ENCODE measurements at regions not wholly inside any gene's neighbourhood (a gene's known extent, or its start where the extent isn't known, plus 50 kb on each side); places are given as distances from the start of the nearest gene placed in this dataset.

DNA sequence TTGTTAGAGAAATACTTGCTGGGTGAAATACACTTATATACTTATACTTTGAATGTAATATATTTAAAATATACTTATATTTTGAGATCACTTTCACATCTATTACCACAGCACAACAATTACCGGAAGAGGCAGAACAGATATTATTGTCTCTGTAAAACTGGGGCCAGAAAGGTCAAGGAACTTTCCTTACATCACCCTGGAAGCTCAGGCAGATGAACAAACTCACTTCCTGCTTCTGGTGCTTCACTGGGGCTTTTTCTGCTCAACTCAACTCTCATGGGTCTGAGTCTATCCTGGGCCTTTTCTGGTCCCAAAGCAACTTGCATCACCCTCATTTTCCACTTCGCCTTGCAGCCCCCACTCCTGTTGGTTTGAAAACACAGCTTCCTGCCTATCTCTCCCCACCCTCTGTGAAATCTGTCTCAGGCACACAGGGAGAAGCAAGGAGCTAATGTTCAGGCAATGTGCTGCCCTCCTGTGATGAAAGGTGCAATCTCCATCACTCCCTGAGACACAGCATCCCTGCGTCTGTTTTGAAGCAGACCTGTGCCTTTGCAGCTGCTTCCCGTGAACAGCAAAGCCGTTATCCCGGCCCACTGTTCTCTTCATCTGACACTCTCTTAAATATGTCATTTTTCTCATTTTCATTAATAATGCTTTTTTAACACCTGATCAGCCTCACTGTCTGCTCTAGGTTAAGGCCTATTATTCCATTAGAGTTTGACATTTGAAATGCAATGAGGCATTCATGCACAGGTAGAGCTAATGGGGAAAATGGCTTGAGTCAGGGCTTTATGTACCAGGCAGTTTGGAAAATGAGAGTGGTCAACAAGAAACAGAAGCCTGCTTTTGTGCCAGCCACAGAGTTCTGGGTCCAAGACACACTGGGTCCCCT, 251.9 kb upstream of the CHAC2 start:
- CTCF ChIA-PET = interaction anchor here (1.0 kb wide), 1 partner anchor 504 kb away, joined by 3 read pairs; no protein-coding TSS in a partner anchor
- peak; percentile 23 for DNase-seq (ENCODE audit: unreplicated experiment)
- intact Hi-C loops (cut with micrococcal nuclease) = loop anchor here (1.0 kb wide), 1 partner anchor 92 kb away; no protein-coding TSS in a partner anchor
- Mint-ChIP-seq H3K27me3 (ENCODE audit: insufficient read depth, unreplicated experiment) (no peaks in the 10 kb centered on the region), H3K4me1 (ENCODE audit: insufficient read depth, unreplicated experiment) (peaks cover 19% of the 10 kb centered on the region), H3K27ac (ENCODE audit: low read depth, unreplicated experiment) (no peak overlapping the region), H3K4me3 (ENCODE audit: unreplicated experiment) (no peak overlapping the region), H3K9me3 (ENCODE audit: unreplicated experiment) (no peaks in the 10 kb centered on the region), H3K36me3 (ENCODE audit: insufficient read depth, unreplicated experiment) (no peaks in the 10 kb centered on the region)
- POLR2A ChIA-PET = no interaction called here
- no TSS peak for BruUV-seq (replicated peaks)
- TF ChIP-seq, protein P1, sequence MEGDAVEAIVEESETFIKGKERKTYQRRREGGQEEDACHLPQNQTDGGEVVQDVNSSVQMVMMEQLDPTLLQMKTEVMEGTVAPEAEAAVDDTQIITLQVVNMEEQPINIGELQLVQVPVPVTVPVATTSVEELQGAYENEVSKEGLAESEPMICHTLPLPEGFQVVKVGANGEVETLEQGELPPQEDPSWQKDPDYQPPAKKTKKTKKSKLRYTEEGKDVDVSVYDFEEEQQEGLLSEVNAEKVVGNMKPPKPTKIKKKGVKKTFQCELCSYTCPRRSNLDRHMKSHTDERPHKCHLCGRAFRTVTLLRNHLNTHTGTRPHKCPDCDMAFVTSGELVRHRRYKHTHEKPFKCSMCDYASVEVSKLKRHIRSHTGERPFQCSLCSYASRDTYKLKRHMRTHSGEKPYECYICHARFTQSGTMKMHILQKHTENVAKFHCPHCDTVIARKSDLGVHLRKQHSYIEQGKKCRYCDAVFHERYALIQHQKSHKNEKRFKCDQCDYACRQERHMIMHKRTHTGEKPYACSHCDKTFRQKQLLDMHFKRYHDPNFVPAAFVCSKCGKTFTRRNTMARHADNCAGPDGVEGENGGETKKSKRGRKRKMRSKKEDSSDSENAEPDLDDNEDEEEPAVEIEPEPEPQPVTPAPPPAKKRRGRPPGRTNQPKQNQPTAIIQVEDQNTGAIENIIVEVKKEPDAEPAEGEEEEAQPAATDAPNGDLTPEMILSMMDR (IDR thresholded peaks at IDR 0.05; ENCODE audit: unreplicated experiment) = peak; percentile 24

DNA sequence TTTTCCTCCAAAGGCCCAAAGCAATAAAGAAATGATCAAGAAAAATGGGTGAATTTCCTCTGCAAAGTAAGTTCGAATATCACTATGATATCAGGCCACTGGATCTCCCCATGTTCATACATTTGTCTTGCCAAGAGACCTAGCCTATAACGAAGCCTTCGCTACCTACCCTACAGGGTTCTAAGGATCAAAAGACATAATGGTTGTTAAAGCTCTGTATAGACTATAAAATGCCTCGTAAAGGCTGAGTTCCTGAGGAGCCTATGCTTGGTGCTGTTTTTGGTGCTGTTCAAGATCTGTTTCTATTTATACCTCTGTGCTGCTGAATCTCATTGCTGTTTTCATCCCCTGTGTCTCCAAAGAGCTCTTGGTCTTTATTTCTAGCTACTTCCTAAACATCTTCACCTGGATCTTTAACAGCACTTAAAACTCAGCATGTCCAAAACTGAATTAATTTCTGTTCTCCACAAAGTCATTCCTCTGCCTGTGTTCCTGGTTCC, 254.4 kb upstream of the CHAC2 start:
- intact Hi-C loops (cut with micrococcal nuclease) = no loop called here
- TF ChIP-seq, protein P1 (IDR thresholded peaks at IDR 0.05; ENCODE audit: unreplicated experiment) = no peak
- Mint-ChIP-seq H3K36me3 (ENCODE audit: insufficient read depth, unreplicated experiment) (no peaks in the 10 kb centered on the region), H3K4me1 (ENCODE audit: insufficient read depth, unreplicated experiment) (peaks cover 19% of the 10 kb centered on the region), H3K27me3 (ENCODE audit: insufficient read depth, unreplicated experiment) (no peaks in the 10 kb centered on the region), H3K9me3 (ENCODE audit: unreplicated experiment) (no peaks in the 10 kb centered on the region), H3K4me3 (ENCODE audit: unreplicated experiment) (no peak overlapping the region), H3K27ac (ENCODE audit: low read depth, unreplicated experiment) (no peak overlapping the region)
- DNase-seq (ENCODE audit: unreplicated experiment) = no peak
- CTCF ChIA-PET = interaction anchor here (0.6 to 1.0 kb wide), 2 partner anchors 19 to 227 kb away, joined by 3 to 6 read pairs; no protein-coding TSS in a partner anchor
- BruUV-seq (replicated peaks) = no TSS peak
- POLR2A ChIA-PET = no interaction called here

DNA sequence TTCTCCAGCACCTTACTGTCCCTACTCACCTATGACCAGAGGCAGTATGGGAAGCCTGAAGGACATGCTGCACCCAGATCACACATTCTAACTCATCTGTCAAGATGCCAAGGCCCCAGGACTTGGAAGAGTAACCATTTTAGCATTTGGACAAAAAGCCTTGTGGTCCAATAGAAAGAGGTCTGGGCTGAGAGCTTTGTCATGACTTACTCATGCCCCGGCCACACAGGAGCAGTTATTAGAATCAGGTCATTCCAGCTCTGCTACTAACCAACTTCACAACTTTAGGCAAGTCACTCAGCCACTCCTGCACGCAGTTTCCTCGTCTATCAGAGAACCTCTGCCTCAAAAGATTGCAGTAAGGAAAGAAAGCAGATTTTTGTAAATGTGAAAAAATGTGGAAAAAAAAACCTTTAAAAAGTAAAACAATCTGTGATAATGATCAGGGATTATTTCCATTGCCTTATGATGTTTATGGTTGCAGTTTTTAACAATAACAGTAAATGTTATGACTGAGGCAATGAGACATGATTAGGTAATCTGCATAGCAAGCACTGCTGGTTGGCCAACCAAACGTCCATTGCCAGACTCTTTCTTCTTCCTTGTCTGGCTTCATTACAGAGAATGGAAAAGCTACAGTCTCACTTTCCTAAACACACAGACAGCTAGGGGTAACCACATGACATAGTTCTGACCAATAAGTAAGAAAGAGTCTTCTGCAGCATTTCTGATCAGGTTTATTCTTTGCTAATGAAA, 255.4 kb upstream of the CHAC2 start:
- H3K9me3 Mint-ChIP-seq (ENCODE audit: unreplicated experiment) = no peaks in the 10 kb centered on the region
- DNase-seq (ENCODE audit: unreplicated experiment) = peak; percentile 46
- H3K4me1 Mint-ChIP-seq (ENCODE audit: insufficient read depth, unreplicated experiment) = peaks cover 20% of the 10 kb centered on the region
- H3K27ac Mint-ChIP-seq (ENCODE audit: low read depth, unreplicated experiment) = peak overlapping the region; percentile 46
- no peaks in the 10 kb centered on the region for H3K36me3 Mint-ChIP-seq (ENCODE audit: insufficient read depth, unreplicated experiment)
- POLR2A ChIA-PET = no interaction called here
- no peaks in the 10 kb centered on the region for H3K27me3 Mint-ChIP-seq (ENCODE audit: insufficient read depth, unreplicated experiment)
- intact Hi-C loops (cut with micrococcal nuclease) = no loop called here
- CTCF ChIA-PET = no interaction called here
- BruUV-seq (replicated peaks) = no TSS peak
- H3K4me3 Mint-ChIP-seq (ENCODE audit: unreplicated experiment) = no peak overlapping the region
- TF ChIP-seq, protein P1 (IDR thresholded peaks at IDR 0.05; ENCODE audit: unreplicated experiment) = no peak

DNA sequence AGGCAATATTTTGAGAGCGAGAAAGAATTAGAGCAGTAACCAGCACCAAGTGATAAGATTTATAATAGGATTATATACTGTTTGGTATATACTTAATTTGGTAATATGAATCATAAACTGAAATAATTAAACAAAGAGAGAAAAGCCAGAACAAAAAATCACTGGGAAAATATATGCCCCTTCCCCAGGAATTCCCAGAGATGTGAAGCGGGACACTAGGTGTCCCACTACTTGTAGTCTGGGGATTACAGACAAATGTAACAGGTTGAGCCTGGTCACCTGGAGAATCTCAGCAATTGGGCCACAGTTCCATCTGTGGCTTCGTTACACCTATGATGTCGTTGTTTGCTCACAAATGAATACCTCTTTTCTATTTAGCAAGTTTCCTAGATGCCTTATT, 256.1 kb upstream of the CHAC2 start:
- ChIA-PET POLR2A (no interaction called here), CTCF (no interaction called here)
- H3K4me1 Mint-ChIP-seq (ENCODE audit: insufficient read depth, unreplicated experiment) = peaks cover 25% of the 10 kb centered on the region
- DNase-seq (ENCODE audit: unreplicated experiment) = no peak
- no peaks in the 10 kb centered on the region for H3K9me3 Mint-ChIP-seq (ENCODE audit: unreplicated experiment)
- H3K36me3 Mint-ChIP-seq (ENCODE audit: insufficient read depth, unreplicated experiment) = no peaks in the 10 kb centered on the region
- BruUV-seq (replicated peaks) = no TSS peak
- H3K27ac Mint-ChIP-seq (ENCODE audit: low read depth, unreplicated experiment) = peak overlapping the region; percentile 46
- no peak overlapping the region for H3K4me3 Mint-ChIP-seq (ENCODE audit: unreplicated experiment)
- H3K27me3 Mint-ChIP-seq (ENCODE audit: insufficient read depth, unreplicated experiment) = no peaks in the 10 kb centered on the region
- intact Hi-C loops (cut with micrococcal nuclease) = no loop called here
- TF ChIP-seq, protein P1 (IDR thresholded peaks at IDR 0.05; ENCODE audit: unreplicated experiment) = no peak
